ENCODE measurements at regions not wholly inside any gene's neighbourhood (a gene's known extent, or its start where the extent isn't known, plus 50 kb on each side); places are given as distances from the start of the nearest gene placed in this dataset.

GRCh38 chr2:117179405-117179804 is 635.1 kb upstream of the DDX18 start:
- DNase-seq (ENCODE audit: low read depth, low spot score) (no peak), ATAC-seq (no peak)
- H3K9ac ChIP-seq (ENCODE audit: low read length), result no peak overlapping the region
- intact Hi-C loops (cut with micrococcal nuclease), result no loop called here
- TF ChIP-seq CTCF (IDR thresholded peaks at IDR 0.05 in 2 of 3, conservative IDR thresholded peaks at IDR 0.05 in 1 of 3; ENCODE audit: borderline replicate concordance in 1 of 3, insufficient read depth in 1 of 3, low read depth in 2 of 3, low read length in 2 of 3) (no peak), FOSL1 (IDR thresholded peaks at IDR 0.05; ENCODE audit: low read depth) (no peak), RAD21 (IDR thresholded peaks at IDR 0.05; ENCODE audit: low read depth) (no peak), JUND (IDR thresholded peaks at IDR 0.05) (no peak), SRF (IDR thresholded peaks at IDR 0.05; ENCODE audit: low read depth) (no peak), TCF7L2 (IDR thresholded peaks at IDR 0.05; ENCODE audit: borderline replicate concordance, extremely low read depth, insufficient read depth, insufficient read length) (no peak), POLR2A (IDR thresholded peaks at IDR 0.05; ENCODE audit: borderline replicate concordance, extremely low read depth, insufficient read depth, insufficient read length) (no peak), ZFX (IDR thresholded peaks at IDR 0.05) (no peak), ZNF274 (IDR thresholded peaks at IDR 0.05; ENCODE audit: low read depth, low read length) (no peak), SP1 (IDR thresholded peaks at IDR 0.05; ENCODE audit: low read depth) (no peak), CBX3 (IDR thresholded peaks at IDR 0.05; ENCODE audit: low read depth) (no peak)
- ChIA-PET CTCF (no interaction called here), RAD21 (ENCODE audit: low non-redundant PET in 1 of 2, low total read pairs in 2 of 2, uncharacterized antibody in 2 of 2, unreplicated experiment in 2 of 2) (no interaction called here), POLR2A (no interaction called here)
- no peak overlapping the region for H3K27ac ChIP-seq (ENCODE audit: low read depth, low read length)
- H3K4me1 ChIP-seq (ENCODE audit: control insufficient read depth in 1 of 2, insufficient read depth in 2 of 2, low read length in 2 of 2), result no peaks in the 10 kb centered on the region
- no peaks in the 10 kb centered on the region for H3K36me3 ChIP-seq (ENCODE audit: control insufficient read depth in 1 of 2, insufficient read depth in 2 of 2, low read length in 2 of 2)
- no peaks in the 10 kb centered on the region for H3K9me2 ChIP-seq (ENCODE audit: insufficient read depth)
- no peaks in the 10 kb centered on the region for H4K20me1 ChIP-seq (ENCODE audit: insufficient read depth)
- no peak overlapping the region for H3K4me3 ChIP-seq (replicated peaks in 1 of 2; ENCODE audit: low read depth in 1 of 2, low read length in 2 of 2)
- H3K4me2 ChIP-seq (ENCODE audit: low read length), result no peak overlapping the region
- no peak overlapping the region for H2AFZ ChIP-seq (ENCODE audit: low read depth, low read length, poor library complexity, severe bottlenecking)
- no TSS peak for BruUV-seq (replicated peaks)
- H3K79me2 ChIP-seq (ENCODE audit: insufficient read depth, low read length), result no peaks in the 10 kb centered on the region
- no peaks in the 10 kb centered on the region for H3K27me3 ChIP-seq (ENCODE audit: insufficient read depth, low read length)
- peaks cover 6 to 9% of the 10 kb centered on the region in 2 experiments; a peak in 2 of 4 replicates for H3K9me3 ChIP-seq (ENCODE audit: control insufficient read depth in 1 of 2, insufficient read depth in 1 of 2, low read depth in 1 of 2, low read length in 2 of 2)
